ENCODE measurements at regions not wholly inside any gene's neighbourhood (a gene's known extent, or its start where the extent isn't known, plus 50 kb on each side); places are given as distances from the start of the nearest gene placed in this dataset.
A peak's percentile ranks its signal among the peaks of the same experiment; 100 is the strongest.
"Not testable (repeated sequence)": the region's sequence is repeated elsewhere in the genome, so short reads cannot be mapped to it uniquely, and the experiment has no call there.

- no peak for DNase-seq
Observed at GRCh38 chr6:97923249-97923648, 640.2 kb upstream of the MMS22L start.

DNA sequence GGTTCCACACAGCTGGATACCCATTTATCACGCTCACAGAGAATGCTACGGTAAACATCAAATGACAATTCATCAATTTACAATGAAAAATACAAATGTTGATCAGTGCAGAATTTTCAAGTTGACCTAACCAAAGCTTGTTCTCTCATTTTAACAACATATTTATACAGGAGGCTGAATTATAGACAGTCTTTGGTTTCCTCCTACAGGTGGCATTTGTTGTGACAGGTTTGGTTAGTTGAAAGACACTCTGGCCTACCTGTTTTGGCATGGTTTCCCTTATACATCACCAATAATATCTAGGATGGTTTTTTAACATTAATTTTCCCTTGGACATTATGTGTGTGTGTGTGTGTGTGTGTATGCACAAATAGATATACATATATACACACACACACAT lies 642.5 kb upstream of the MMS22L start:
- DNase-seq, result no peak

DNA sequence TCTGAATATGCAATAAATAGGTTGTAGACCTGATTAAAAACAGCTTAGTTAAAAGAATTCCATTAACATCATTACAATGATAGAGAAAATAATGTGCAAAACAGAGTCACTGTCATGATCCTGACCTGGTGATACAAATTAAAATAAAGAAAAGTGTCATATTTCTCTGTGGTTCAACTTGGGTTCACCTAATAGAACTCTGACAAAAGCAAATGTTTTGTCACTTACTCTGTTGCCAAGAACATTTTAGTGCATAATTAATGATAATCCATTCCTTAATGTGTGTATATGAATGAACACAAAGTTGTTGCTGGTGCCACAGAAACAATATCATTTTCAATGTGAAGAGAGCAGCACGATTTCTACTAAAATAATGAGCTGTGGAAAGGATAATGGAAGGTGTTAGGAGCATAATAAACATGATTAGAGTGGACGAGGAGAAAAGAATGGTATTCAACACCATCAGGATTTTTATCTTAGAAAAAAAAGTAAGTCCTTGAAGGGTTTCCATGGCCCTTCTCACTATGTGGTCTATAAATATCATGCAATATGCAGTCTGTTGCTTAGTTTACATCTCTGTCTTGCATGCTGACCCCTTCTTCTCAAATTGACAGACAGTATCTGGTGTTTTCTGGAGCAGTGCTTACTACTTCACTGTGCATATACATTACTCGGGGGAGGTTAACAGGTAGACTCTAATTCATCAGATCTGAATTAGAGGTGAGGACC lies 656.6 kb upstream of the MMS22L start:
- no peak for DNase-seq

- peak; percentile 37 for DNase-seq
Observed at GRCh38 chr6:97947841-97948240, 664.8 kb upstream of the MMS22L start.

- DNase-seq, result peak; percentile 23
Observed at GRCh38 chr6:97958134-97958533, 675.1 kb upstream of the MMS22L start.

- no peak for DNase-seq
Observed at GRCh38 chr6:97963193-97963592, 680.2 kb upstream of the MMS22L start.

GRCh38 chr6:97969065-97969464 lies 686.0 kb upstream of the MMS22L start:
- DNase-seq, result no peak

DNA sequence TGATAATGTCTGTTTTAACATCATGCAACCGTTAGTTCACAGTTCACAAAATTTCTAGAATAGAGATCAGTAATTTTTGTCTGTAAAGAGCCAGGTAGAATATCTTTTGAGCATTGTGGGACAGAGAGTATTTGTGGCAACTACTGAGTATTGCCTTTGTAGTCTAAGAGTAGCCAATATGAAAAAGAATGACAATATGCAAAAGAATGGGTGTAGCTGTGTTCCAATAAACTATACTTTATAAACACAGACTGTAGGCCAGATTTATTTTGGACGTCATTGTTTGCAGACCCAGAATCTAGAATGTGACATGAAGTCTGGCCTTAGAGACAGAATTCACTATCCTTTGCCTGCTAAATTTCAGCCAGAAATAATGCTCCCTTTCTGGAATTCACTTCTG lies 694.1 kb upstream of the MMS22L start:
- no peak for DNase-seq

DNA sequence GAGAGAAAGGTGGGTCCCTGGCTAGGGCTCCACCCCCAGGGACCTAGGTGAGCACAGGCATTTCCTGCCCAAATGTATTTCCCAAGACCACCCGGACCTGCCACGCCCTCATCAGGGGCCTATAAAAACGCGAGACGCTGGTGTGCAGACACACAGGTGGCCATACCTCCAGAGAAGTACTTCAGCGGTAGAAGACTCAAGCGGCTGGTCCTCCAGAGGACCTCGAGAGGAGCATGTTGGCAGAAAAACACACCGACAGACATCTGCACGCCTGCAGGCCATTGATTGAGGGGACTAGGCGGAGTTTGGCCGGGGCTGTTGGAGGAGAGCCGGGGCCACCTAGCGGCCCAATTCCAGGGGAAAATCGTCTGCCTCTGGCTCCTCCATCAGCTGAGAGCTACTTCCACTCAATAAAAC lies 695.8 kb upstream of the MMS22L start:
- no peak for DNase-seq

DNA sequence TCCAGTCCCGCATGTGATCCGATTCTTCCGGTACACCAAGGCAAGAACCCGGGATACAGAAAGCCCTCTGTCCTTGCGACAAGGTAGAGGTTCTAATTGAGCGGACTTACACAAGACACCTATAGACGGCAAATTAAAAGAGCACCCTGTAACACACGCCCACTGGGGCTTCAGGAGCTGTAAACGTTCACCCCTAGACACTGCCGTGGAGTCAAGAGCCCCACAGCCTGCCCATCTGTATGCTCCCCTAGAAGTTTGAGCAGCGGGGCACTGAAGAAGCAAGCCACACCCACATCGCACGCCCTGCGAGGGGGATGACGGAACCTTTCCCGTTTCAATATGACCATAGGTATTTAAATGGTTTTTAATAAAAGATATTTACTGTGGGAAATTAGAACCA lies 696.3 kb upstream of the MMS22L start:
- DNase-seq, result not testable (repeated sequence)

DNA sequence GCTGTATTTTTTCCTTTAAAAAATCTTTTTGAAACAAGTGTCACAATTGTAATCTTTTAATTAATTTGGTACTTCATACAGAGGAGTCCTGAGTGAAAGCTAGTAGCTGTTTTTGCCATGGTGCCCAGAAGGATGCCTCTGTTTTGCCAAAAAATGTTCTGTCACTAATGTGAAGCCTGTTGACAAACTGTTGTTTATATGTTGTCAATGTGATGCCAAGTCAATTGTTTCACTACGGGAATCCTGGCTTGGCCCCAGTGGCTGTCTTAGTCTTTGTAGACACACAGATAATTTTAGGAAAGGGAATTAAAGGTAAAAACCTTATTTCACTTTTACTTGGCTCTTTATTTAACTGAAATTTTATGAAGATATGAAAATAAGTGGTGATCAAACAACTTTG lies 706.4 kb upstream of the MMS22L start:
- DNase-seq, result no peak

- no peak for DNase-seq
Observed at GRCh38 chr6:97995158-97995557, 712.1 kb upstream of the MMS22L start.

DNA sequence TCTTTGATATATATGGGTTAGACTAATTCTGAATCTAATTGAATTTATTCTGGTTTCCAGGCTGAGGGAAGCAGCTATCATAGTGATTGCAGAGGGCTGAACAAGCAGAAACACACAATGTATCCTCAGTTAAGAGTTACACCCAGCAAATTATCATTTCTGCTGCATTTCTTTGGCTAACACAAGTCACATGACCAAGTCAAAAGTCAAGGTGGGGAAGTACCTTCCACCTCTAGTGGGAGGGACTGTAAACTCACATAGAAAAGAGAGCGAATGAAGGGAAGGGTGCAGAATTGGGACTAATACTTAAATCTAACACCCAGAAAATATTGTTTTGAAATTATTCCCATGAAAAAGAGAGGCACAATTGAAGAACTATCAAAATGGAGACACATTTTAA lies 719.7 kb upstream of the MMS22L start:
- no peak for DNase-seq

GRCh38 chr6:98014442-98015201 lies 731.6 kb upstream of the MMS22L start:
- no peak for DNase-seq

DNA sequence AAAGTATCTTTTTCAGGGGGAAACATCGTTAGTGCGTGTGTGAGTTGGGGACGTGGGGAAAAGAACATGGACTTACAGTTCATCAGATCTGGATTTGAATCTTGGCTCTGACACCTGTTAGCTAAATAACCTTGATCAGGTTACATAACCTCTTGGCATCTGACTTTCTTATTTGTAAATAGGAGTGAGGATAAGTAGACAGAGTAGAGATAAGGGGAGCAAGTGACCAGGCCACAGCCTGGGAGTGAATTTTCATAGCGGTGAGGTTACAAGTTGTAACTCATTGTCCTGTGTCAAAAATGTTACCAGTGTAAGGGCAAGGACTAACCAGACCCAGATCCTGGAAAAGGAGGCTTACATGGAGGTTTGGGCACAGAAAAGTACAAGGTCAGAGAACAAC lies 733.5 kb upstream of the MMS22L start:
- DNase-seq, result no peak

GRCh38 chr6:98020222-98020621 lies 737.2 kb upstream of the MMS22L start:
- no peak for DNase-seq

DNA sequence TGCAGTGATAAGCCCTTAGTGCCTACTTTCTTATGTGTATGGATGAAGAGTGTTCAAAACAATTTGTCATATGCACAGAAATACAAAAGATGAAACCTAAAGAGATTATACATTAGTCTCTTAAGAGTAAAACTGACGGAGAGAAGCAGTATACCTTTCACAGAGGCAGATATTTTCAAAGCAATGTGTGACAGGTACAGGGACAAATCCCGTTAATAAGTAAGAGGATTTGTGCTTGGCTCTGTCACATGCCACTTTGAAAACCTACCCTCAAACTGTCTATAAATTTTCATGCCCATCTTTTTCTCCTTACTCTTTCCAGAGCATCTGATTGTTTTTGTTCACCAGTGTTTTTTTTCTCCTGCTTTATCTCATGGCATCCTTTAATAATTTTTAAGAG lies 741.3 kb upstream of the MMS22L start:
- DNase-seq, result no peak

- no peak for DNase-seq
Observed at GRCh38 chr6:98027898-98028297, 744.9 kb upstream of the MMS22L start.

DNA sequence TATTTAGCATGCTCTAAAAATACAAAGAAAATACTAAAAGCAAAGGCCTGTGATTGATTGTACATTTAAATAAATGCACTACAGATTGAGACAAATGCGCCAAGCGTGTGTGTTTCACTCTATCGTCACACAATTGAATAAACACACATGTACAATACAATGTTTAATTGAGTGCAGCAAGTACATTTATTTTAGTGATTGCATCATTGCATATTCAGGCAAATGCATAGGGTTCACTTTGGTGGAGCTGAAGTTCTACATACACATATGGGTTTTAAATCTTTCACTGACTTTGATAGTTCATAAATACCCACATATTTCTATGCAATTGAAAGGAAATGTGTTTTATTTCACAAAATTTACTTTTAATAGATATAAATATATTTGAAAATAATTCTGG lies 750.6 kb upstream of the MMS22L start:
- DNase-seq, result no peak

GRCh38 chr6:98036344-98036923 lies 753.4 kb upstream of the MMS22L start:
- DNase-seq, result no peak

- DNase-seq, result no peak
Observed at GRCh38 chr6:98037571-98037970, 754.6 kb upstream of the MMS22L start.

DNA sequence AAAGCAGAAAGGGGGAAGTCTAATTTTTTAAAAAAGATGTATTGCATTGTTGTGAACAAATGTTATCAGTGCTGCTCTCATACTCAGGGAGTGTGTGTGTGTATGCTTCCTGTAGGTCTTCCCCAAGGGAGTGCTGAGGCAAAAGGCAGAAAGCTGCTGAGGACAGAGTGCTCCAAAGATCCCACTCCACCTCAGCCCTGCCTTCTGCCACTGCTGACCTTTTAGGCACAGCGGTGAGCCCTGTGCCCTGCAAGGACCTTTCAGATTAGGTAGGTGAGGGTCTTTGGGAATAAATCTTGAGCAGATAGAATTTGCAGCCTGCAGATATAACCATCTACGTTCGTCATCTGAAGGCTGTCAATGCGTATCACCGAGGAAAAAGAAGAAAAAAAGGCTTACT lies 756.4 kb upstream of the MMS22L start:
- no peak for DNase-seq

DNA sequence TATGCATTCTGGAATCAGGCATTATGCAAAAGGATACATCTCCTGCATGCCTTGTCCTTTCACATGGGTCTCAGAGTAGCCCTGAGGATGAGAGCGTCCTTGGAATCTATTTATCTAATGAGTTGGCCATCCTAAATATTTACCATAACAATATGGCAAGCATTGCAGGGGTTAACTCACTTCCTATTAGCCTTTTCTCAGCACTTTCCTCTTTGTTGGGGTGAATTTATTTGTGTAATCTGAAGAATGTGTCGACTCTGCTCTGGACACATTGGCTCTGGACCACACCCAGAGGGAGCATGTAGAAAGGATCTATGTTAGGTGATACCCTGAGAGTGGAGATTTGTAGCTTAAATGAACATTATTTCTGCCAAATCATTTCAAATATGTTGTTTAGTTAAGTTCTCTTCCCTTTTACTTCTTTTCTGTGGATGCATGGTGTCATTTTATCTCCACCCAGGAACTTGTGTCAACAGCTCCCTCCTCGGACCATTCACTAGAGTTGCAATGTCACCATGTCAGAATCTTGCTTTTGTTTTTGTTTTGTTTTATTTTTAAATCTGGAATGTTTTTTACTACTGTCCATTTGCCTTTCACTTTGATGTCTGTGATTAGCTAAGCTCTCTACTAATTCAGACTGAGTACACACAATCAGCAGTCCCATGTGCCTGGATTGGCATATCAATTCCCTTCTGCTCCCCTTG lies 757.0 kb upstream of the MMS22L start:
- no peak for DNase-seq

- DNase-seq, result no peak
Observed at GRCh38 chr6:98041056-98041455, 758.0 kb upstream of the MMS22L start.
